Natural killer cell (primary cell): ENCODE measurements at regions not wholly inside any gene's neighbourhood (a gene's known extent, or its start where the extent isn't known, plus 50 kb on each side); places are given as distances from the start of the nearest gene placed in this dataset.

Experiments used
- ATAC-seq, 3 donors: fragments of 150-1000 bp in 2 of 3; fragments of 200-7000 bp in 1 of 3; cut with Tn5 transposase; 1 replicate in 1 of 3; 2 replicates in 2 of 3; pipeline ENCODE4 v1.10.0; 2021; ENCODE audit warnings: mild to moderate bottlenecking in 2 of 3, moderate library complexity in 2 of 3
- DNase-seq, 2 donors: peaks; one replicate each; pipeline versions ENCODE4 v3.0.0 to v3.0.0-alpha.2; 2013 to 2021; ENCODE audit warnings: mixed read lengths in 1 of 2
- H3K27ac ChIP-seq: one replicate; pipeline ENCODE4 v1.5.1; 2013; ENCODE audit warnings: mild to moderate bottlenecking, low read length
- H3K27me3 ChIP-seq: one replicate; pipeline ENCODE4 v1.6.1; 2013; ENCODE audit warnings: low read length; ENCODE audit not compliant: control insufficient read depth, insufficient read depth
- H3K36me3 ChIP-seq: one replicate; pipeline ENCODE4 v1.6.1; 2013; ENCODE audit warnings: low read length; ENCODE audit not compliant: control insufficient read depth, insufficient read depth
- H3K4me1 ChIP-seq: one replicate; pipeline ENCODE4 v1.6.1; 2013; ENCODE audit warnings: low read length; ENCODE audit not compliant: control insufficient read depth, insufficient read depth
- H3K4me3 ChIP-seq: one replicate; pipeline ENCODE4 v1.5.1; 2013; ENCODE audit warnings: low read length
- H3K9me3 ChIP-seq: one replicate; pipeline ENCODE4 v1.6.1; 2013; ENCODE audit warnings: low read length; ENCODE audit not compliant: control insufficient read depth, insufficient read depth
- H3K27ac Mint-ChIP-seq, 2 donors: one replicate each; pipeline ENCODE4 v1.8.0; 2022; ENCODE audit warnings: mild to moderate bottlenecking in 2 of 2, mixed read lengths in 2 of 2, moderate library complexity in 1 of 2
- H3K27me3 Mint-ChIP-seq, 2 donors: one replicate each; pipeline ENCODE4 v1.8.0; 2022; ENCODE audit warnings: low read depth in 2 of 2, mixed read lengths in 2 of 2
- H3K36me3 Mint-ChIP-seq: one replicate; pipeline ENCODE4 v1.8.0; 2022; ENCODE audit warnings: mixed read lengths
- H3K4me1 Mint-ChIP-seq, 2 donors: one replicate each; pipeline ENCODE4 v1.8.0; 2022; ENCODE audit warnings: mixed read lengths in 2 of 2
- H3K4me3 Mint-ChIP-seq: one replicate; pipeline ENCODE4 v1.8.0; 2022; ENCODE audit warnings: mild to moderate bottlenecking, moderate library complexity, mixed read lengths
- H3K9me3 Mint-ChIP-seq, 2 donors: one replicate each; pipeline ENCODE4 v1.8.0; 2022; ENCODE audit warnings: mixed read lengths in 2 of 2
- WGBS: methylation state at CpG from one replicate; pipeline ENCODE4 v1.1.7; 2013; ENCODE audit warnings: missing lambda C conversion rate; ENCODE audit not compliant: insufficient coverage; 5-methylcytosine and 5-hydroxymethylcytosine counted together
- intact Hi-C: fragments of 100-400 bp; cut with micrococcal nuclease; formaldehyde crosslinking; loops from one replicate; pipeline ENCODE4 v1.14.2; 2022
- TF ChIP-seq, protein P1 (sequence below): fragments of 200-600 bp; IDR thresholded peaks from one replicate; pipeline ENCODE4 v1.8.0; 2022; ENCODE audit warnings: antibody characterized with exemption

DNA sequence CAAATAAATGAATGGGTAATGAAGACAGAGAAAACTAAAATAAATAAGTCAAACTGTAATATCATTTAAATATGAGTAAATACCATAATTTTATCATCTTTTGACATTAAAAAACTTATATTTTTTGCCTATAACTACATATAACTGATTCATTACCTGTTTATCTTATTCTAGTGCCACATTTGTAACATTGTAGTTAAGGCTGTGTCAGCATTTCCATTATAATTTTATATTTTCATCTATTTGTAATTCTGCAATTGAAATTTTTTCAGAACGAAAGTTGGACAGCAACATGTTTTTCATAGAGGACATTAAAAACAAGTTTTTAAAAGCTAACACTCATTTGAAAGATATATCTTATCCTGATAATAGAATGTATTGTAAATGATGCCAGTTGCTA is 1286.5 kb downstream of the LRFN5 start:
- Mint-ChIP-seq H3K4me1 (no peaks in the 10 kb centered on the region), H3K9me3 (peaks cover 8 to 11% of the 10 kb centered on the region in 2 donors), H3K4me3 (no peak overlapping the region), H3K36me3 (no peaks in the 10 kb centered on the region), H3K27me3 (no peaks in the 10 kb centered on the region), H3K27ac (no peak overlapping the region)
- TF ChIP-seq, protein P1, sequence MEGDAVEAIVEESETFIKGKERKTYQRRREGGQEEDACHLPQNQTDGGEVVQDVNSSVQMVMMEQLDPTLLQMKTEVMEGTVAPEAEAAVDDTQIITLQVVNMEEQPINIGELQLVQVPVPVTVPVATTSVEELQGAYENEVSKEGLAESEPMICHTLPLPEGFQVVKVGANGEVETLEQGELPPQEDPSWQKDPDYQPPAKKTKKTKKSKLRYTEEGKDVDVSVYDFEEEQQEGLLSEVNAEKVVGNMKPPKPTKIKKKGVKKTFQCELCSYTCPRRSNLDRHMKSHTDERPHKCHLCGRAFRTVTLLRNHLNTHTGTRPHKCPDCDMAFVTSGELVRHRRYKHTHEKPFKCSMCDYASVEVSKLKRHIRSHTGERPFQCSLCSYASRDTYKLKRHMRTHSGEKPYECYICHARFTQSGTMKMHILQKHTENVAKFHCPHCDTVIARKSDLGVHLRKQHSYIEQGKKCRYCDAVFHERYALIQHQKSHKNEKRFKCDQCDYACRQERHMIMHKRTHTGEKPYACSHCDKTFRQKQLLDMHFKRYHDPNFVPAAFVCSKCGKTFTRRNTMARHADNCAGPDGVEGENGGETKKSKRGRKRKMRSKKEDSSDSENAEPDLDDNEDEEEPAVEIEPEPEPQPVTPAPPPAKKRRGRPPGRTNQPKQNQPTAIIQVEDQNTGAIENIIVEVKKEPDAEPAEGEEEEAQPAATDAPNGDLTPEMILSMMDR: no peak
- intact Hi-C loops: no loop called here
- Histone ChIP-seq H3K4me3 (no peak overlapping the region), H3K9me3 (no peaks in the 10 kb centered on the region), H3K27me3 (no peaks in the 10 kb centered on the region), H3K4me1 (no peaks in the 10 kb centered on the region), H3K36me3 (no peaks in the 10 kb centered on the region), H3K27ac (no peak overlapping the region)
- ATAC-seq (no peak), DNase-seq (no peak)
- no CpG with 5 or more reads among the region's 1 CpG for WGBS

DNA sequence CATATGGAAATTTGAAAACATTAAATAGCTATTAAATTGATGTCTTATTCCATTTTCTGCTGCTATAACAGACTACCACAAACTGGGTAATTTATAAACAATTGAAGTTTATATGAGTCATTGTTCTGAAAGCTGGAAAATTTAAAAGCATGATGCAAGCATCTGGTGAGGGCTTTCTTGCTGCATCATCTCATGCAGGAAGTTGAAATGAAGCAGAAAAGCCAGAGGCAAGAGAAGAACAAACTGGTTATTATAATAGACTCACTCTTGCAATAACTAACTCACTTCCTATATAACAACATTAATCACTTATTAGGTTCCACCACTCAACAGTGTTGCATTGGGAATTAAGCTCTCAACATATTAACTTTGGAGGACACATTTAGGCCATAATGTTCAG is 1277.4 kb downstream of the LRFN5 start:
- intact Hi-C loops: no loop called here
- no peak overlapping the region for H3K27ac ChIP-seq
- H3K4me1 ChIP-seq: no peaks in the 10 kb centered on the region
- Mint-ChIP-seq H3K27ac (no peak overlapping the region), H3K4me1 (no peaks in the 10 kb centered on the region), H3K9me3 (peaks cover 4 to 11% of the 10 kb centered on the region in 2 donors), H3K4me3 (no peak overlapping the region), H3K36me3 (peaks cover 7% of the 10 kb centered on the region), H3K27me3 (no peaks in the 10 kb centered on the region)
- no peaks in the 10 kb centered on the region for H3K36me3 ChIP-seq
- H3K9me3 ChIP-seq: no peaks in the 10 kb centered on the region
- TF ChIP-seq, protein P1: no peak
- H3K27me3 ChIP-seq: no peaks in the 10 kb centered on the region
- DNase-seq: no peak
- no peak overlapping the region for H3K4me3 ChIP-seq
- ATAC-seq: no peak

DNA sequence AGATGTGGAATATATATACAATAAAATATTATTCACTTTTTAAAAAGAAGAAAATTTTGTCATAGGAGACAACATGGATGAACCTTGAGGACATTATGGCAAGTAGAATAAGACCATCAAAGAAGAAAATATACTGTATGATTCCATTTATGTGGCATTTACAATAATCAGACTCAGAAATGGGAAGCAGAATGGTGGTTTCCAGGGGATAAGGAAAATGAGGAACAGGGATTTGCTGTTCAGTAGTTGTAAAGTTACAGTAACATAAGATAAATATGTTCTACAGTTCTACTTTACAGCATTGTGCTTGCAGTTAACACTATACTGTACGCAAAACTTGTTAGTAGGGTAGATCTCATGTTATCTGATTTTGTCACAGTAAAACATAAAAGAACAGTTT is 1271.0 kb downstream of the LRFN5 start:
- H3K27ac ChIP-seq: no peak overlapping the region
- peaks cover 7% of the 10 kb centered on the region for H3K36me3 Mint-ChIP-seq
- H3K27ac Mint-ChIP-seq: no peak overlapping the region
- no peaks in the 10 kb centered on the region for H3K9me3 ChIP-seq
- H3K4me3 Mint-ChIP-seq: no peak overlapping the region
- intact Hi-C loops: no loop called here
- H3K27me3 ChIP-seq: no peaks in the 10 kb centered on the region
- no peak overlapping the region for H3K4me3 ChIP-seq
- H3K4me1 Mint-ChIP-seq: no peaks in the 10 kb centered on the region
- TF ChIP-seq, protein P1: no peak
- no CpG with 5 or more reads among the region's 1 CpG for WGBS
- H3K27me3 Mint-ChIP-seq: no peaks in the 10 kb centered on the region
- no peaks in the 10 kb centered on the region for H3K4me1 ChIP-seq
- no peak for ATAC-seq
- peaks cover 14 to 17% of the 10 kb centered on the region in 2 donors for H3K9me3 Mint-ChIP-seq
- no peaks in the 10 kb centered on the region for H3K36me3 ChIP-seq
- no peak for DNase-seq

DNA sequence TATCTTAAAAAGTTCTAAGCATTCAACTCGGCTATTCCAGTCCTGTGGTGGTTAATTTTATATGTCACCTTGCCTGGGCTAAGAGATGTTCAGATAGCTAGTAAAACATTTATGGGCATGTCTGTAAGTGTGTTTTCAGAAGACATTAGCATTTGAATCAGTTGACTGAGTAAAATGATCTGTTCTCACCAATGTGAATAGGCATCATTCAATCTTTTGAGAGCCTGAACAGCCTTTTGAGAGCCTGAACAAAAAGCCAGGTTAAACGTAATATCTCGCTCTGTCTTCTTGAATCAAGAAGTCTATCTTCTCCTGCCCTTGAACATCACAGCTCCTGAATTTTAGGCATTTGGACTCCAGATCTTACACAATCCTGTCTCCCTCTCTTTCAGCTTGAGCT is 1266.1 kb downstream of the LRFN5 start:
- Histone ChIP-seq H3K36me3 (no peaks in the 10 kb centered on the region), H3K9me3 (no peaks in the 10 kb centered on the region), H3K4me3 (no peak overlapping the region), H3K4me1 (no peaks in the 10 kb centered on the region), H3K27ac (no peak overlapping the region), H3K27me3 (no peaks in the 10 kb centered on the region)
- Mint-ChIP-seq H3K4me3 (no peak overlapping the region), H3K4me1 (no peaks in the 10 kb centered on the region), H3K36me3 (no peaks in the 10 kb centered on the region), H3K27ac (no peak overlapping the region), H3K9me3 (peaks cover 12 to 23% of the 10 kb centered on the region in 2 donors), H3K27me3 (no peaks in the 10 kb centered on the region)
- DNase-seq: no peak
- intact Hi-C loops: no loop called here
- TF ChIP-seq, protein P1: no peak
- ATAC-seq: no peak
- 88% methylated on average over 3 of the region's 3 CpGs for WGBS
